Lower lobe of right lung (tissue), 2 donors: ENCODE measurements at regions not wholly inside any gene's neighbourhood (a gene's known extent, or its start where the extent isn't known, plus 50 kb on each side); places are given as distances from the start of the nearest gene placed in this dataset.

ENCODE experiments used
- ATAC-seq, 2 donors: fragments of 200-7000 bp; cut with Tn5 transposase; one replicate each; pipeline ENCODE4 v1.9.1; 2020 to 2022; ENCODE audit warnings: mild to moderate bottlenecking in 2 of 2, moderate library complexity in 2 of 2
- DNase-seq: peaks from one replicate; pipeline ENCODE4 v3.0.0-alpha.2; 2020
- H3K27ac ChIP-seq: fragments of 200-600 bp; one replicate; pipeline ENCODE4 v1.8.0; 2022
- H3K27me3 ChIP-seq: fragments of 200-600 bp; one replicate; pipeline ENCODE4 v1.8.0; 2022; ENCODE audit warnings: low read depth
- H3K36me3 ChIP-seq: fragments of 200-600 bp; one replicate; pipeline ENCODE4 v1.8.0; 2022; ENCODE audit warnings: mild to moderate bottlenecking
- H3K4me1 ChIP-seq: fragments of 200-600 bp; one replicate; pipeline ENCODE4 v1.8.0; 2022
- H3K4me3 ChIP-seq: fragments of 200-600 bp; one replicate; pipeline ENCODE4 v1.8.0; 2022; ENCODE audit warnings: mild to moderate bottlenecking
- H3K9me3 ChIP-seq: fragments of 200-600 bp; one replicate; pipeline ENCODE4 v1.8.0; 2022
- CTCF ChIP-seq: fragments of 200-600 bp; IDR thresholded peaks from one replicate; pipeline ENCODE4 v1.8.0; 2022; ENCODE audit warnings: antibody characterized with exemption, mild to moderate bottlenecking
- intact Hi-C: fragments of 100-400 bp; cut with DNase I; formaldehyde crosslinking; loops from one replicate; pipeline ENCODE4 v1.11.0; 2022
- donor health status: DM: no; HTN: yes; CAD: no; lungs with severe emphysema.

- H3K9me3 ChIP-seq: no peaks in the 10 kb centered on the region
Measured at GRCh38 chr12:115337693-115338543, 653.9 kb upstream of the TBX3 start.

GRCh38 chr12:115336506-115336905 is 652.5 kb upstream of the TBX3 start:
- intact Hi-C loops: no loop called here
- Histone ChIP-seq H3K27ac (no peak overlapping the region), H3K4me3 (no peak overlapping the region), H3K4me1 (no peaks in the 10 kb centered on the region), H3K36me3 (no peaks in the 10 kb centered on the region), H3K27me3 (no peaks in the 10 kb centered on the region), H3K9me3 (no peaks in the 10 kb centered on the region)
- no peak for TF ChIP-seq CTCF
- DNase-seq (no peak), ATAC-seq (no peak)

More at GRCh38 chr12:115337693-115338543, 653.9 kb upstream of the TBX3 start:
- H3K4me1 ChIP-seq: no peaks in the 10 kb centered on the region
- ATAC-seq (peak; percentile 46 to 49), DNase-seq (no peak)
- intact Hi-C loops: no loop called here
- no peaks in the 10 kb centered on the region for H3K27me3 ChIP-seq
- H3K36me3 ChIP-seq: no peaks in the 10 kb centered on the region
- no peak overlapping the region for H3K4me3 ChIP-seq
- TF ChIP-seq CTCF: no peak
- H3K27ac ChIP-seq: no peak overlapping the region

- intact Hi-C loops: no loop called here
- Histone ChIP-seq H3K27ac (no peak overlapping the region), H3K27me3 (no peaks in the 10 kb centered on the region), H3K36me3 (no peaks in the 10 kb centered on the region), H3K4me1 (no peaks in the 10 kb centered on the region), H3K4me3 (no peak overlapping the region), H3K9me3 (no peaks in the 10 kb centered on the region)
- ATAC-seq (no peak), DNase-seq (no peak)
- TF ChIP-seq CTCF: no peak
Measured at GRCh38 chr12:115335594-115335993, 651.6 kb upstream of the TBX3 start.

GRCh38 chr12:115335048-115335447 is 651.1 kb upstream of the TBX3 start:
- H3K27ac ChIP-seq: no peak overlapping the region

GRCh38 chr12:115332945-115333344 is 649.0 kb upstream of the TBX3 start:
- no peak for TF ChIP-seq CTCF
- H3K36me3 ChIP-seq: no peaks in the 10 kb centered on the region

More at GRCh38 chr12:115335048-115335447, 651.1 kb upstream of the TBX3 start:
- DNase-seq (no peak), ATAC-seq (no peak)
- intact Hi-C loops: no loop called here
- H3K9me3 ChIP-seq: no peaks in the 10 kb centered on the region
- H3K27me3 ChIP-seq: no peaks in the 10 kb centered on the region
- H3K4me3 ChIP-seq: no peak overlapping the region
- no peak for TF ChIP-seq CTCF
- H3K36me3 ChIP-seq: no peaks in the 10 kb centered on the region
- H3K4me1 ChIP-seq: no peaks in the 10 kb centered on the region

More at GRCh38 chr12:115332945-115333344, 649.0 kb upstream of the TBX3 start:
- DNase-seq (no peak), ATAC-seq (no peak)
- no peak overlapping the region for H3K27ac ChIP-seq
- no peaks in the 10 kb centered on the region for H3K9me3 ChIP-seq
- H3K27me3 ChIP-seq: no peaks in the 10 kb centered on the region
- intact Hi-C loops: no loop called here
- no peak overlapping the region for H3K4me3 ChIP-seq
- no peaks in the 10 kb centered on the region for H3K4me1 ChIP-seq
